Endothelial cell of umbilical vein (primary cell): ENCODE measurements at regions not wholly inside any gene's neighbourhood (a gene's known extent, or its start where the extent isn't known, plus 50 kb on each side); places are given as distances from the start of the nearest gene placed in this dataset.

Experiments used
- BruUV-seq: library from RNA; stranded (reverse); fragments of 400-500 nt; replicated peaks from 2 replicates; lab custom pipeline; 2021; lab: Mats Ljungman, UMichigan
- CTCF ChIA-PET: fragments of 300-600, 350-600 bp; sonication (Branson Sonifier 250); formaldehyde crosslinking; loops from one replicate; lab custom pipeline; 2021; ENCODE audit warnings: antibody characterized with exemption, inconsistent platforms; lab: Charles Lee
- POLR2A ChIA-PET: fragments of 300-600, 350-600 bp; sonication (Branson Sonifier 250); formaldehyde crosslinking; loops from one replicate; lab custom pipeline; 2021; ENCODE audit warnings: antibody characterized with exemption, inconsistent platforms; lab: Charles Lee
- DNase-seq: peaks from one replicate; pipeline ENCODE4 v3.0.0-alpha.2; 2011; ENCODE audit warnings: low read depth, low spot score
- FAIRE-seq: peaks from 2 replicates; lab custom pipeline; 2011; peaks lifted over from hg19 to GRCh38; lab: Jason Lieb, UNC
- H2AFZ ChIP-seq: 2 replicates; pipeline ENCODE4 v1.6.0; 2012; ENCODE audit warnings: low read depth, low read length, control low read depth, inconsistent platforms
- H3K27ac ChIP-seq: 2 replicates; pipeline ENCODE4 v1.5.1; 2011; ENCODE audit warnings: low read depth, mild to moderate bottlenecking, control low read depth, low read length, moderate library complexity; ENCODE audit not compliant: insufficient read depth
- H3K27me3 ChIP-seq, 2 experiments: 2 replicates each; pipeline versions ENCODE4 v1.6.0 to v1.6.1; 2011; ENCODE audit warnings: low read length in 2 of 2, mixed read lengths in 1 of 2; ENCODE audit not compliant: control insufficient read depth in 2 of 2, insufficient read depth in 2 of 2
- H3K36me3 ChIP-seq, 2 experiments: 2 replicates in 1 of 2; 3 replicates in 1 of 2; pipeline ENCODE4 v1.5.1; 2011; ENCODE audit warnings: low read length in 2 of 2, mild to moderate bottlenecking in 1 of 2, moderate library complexity in 1 of 2; ENCODE audit not compliant: control insufficient read depth in 2 of 2, insufficient read depth in 2 of 2; ENCODE audit errors: extremely low read depth in 1 of 2
- H3K4me1 ChIP-seq: 3 replicates; pipeline ENCODE4 v1.5.1; 2011; ENCODE audit warnings: mild to moderate bottlenecking, low read length; ENCODE audit not compliant: control insufficient read depth, insufficient read depth; ENCODE audit errors: extremely low read depth
- H3K4me2 ChIP-seq: 2 replicates; pipeline ENCODE4 v1.6.1; 2011; ENCODE audit warnings: low read length, control low read depth, mixed read lengths; ENCODE audit not compliant: insufficient read depth
- H3K4me3 ChIP-seq, 3 experiments: fragments of 200-600 bp in 1 of 3; sonication (generic), shearing (Covaris generic) in 1 of 3; replicated peaks in 1 of 3; 2 replicates each; pipeline ENCODE4 v1.5.1; 2011 to 2016; ENCODE audit warnings: control low read depth in 3 of 3, low read length in 3 of 3, mild to moderate bottlenecking in 2 of 3, inconsistent platforms in 1 of 3, low read depth in 1 of 3, moderate library complexity in 1 of 3; ENCODE audit not compliant: insufficient read depth in 1 of 3
- H3K79me2 ChIP-seq: 2 replicates; pipeline ENCODE4 v1.6.0; 2012; ENCODE audit warnings: low read length, inconsistent platforms; ENCODE audit not compliant: control insufficient read depth, insufficient read depth
- H3K9ac ChIP-seq: replicated peaks from 2 replicates; pipeline ENCODE3; 2011; ENCODE audit warnings: low read length, control low read depth; ENCODE audit not compliant: insufficient read depth; ENCODE audit errors: extremely low read depth
- H3K9me1 ChIP-seq: replicated peaks from 3 replicates; pipeline ENCODE4 v1.6.0; 2011; ENCODE audit warnings: mild to moderate bottlenecking, low read length; ENCODE audit not compliant: control insufficient read depth, insufficient read depth; ENCODE audit errors: extremely low read depth
- H3K9me3 ChIP-seq: replicated peaks from 2 replicates; pipeline ENCODE4 v1.5.1; 2012; ENCODE audit warnings: low read length, inconsistent platforms; ENCODE audit not compliant: control insufficient read depth, insufficient read depth
- H4K20me1 ChIP-seq: replicated peaks from 2 replicates; pipeline ENCODE3; 2011; ENCODE audit warnings: mild to moderate bottlenecking, low read length; ENCODE audit not compliant: control insufficient read depth, insufficient read depth; ENCODE audit errors: extremely low read depth
- CTCF ChIP-seq, 2 donors: IDR thresholded peaks; 1 replicate in 1 of 2; 2 replicates in 1 of 2; pipeline ENCODE4 v1.5.1; 2011; ENCODE audit warnings: low read length in 2 of 2, mild to moderate bottlenecking in 2 of 2, moderate library complexity in 2 of 2, control low read depth in 1 of 2, inconsistent platforms in 1 of 2, low read depth in 1 of 2; ENCODE audit not compliant: insufficient read depth in 1 of 2; ENCODE audit errors: extremely low read depth in 1 of 2
- EZH2 ChIP-seq: IDR thresholded peaks from 2 replicates; pipeline ENCODE4 v1.6.1; 2012; ENCODE audit warnings: borderline replicate concordance, low read depth, mild to moderate bottlenecking, moderate library complexity, low read length, inconsistent platforms; ENCODE audit not compliant: severe bottlenecking
- GATA2 ChIP-seq: IDR thresholded peaks from 2 replicates; pipeline ENCODE4 v1.7.0; 2011; ENCODE audit warnings: low read depth, mild to moderate bottlenecking, moderate library complexity, mixed read lengths, low read length; ENCODE audit not compliant: insufficient read length, insufficient read depth
- JUN ChIP-seq: IDR thresholded peaks from 2 replicates; pipeline ENCODE4 v1.6.1; 2011; ENCODE audit warnings: borderline replicate concordance, low read depth; ENCODE audit not compliant: insufficient read length, insufficient read depth
- MAX ChIP-seq: IDR thresholded peaks from 2 replicates; pipeline ENCODE4 v1.6.1; 2011; ENCODE audit not compliant: insufficient read depth, insufficient read length
- MYC ChIP-seq: IDR thresholded peaks from one replicate; pipeline ENCODE4 v1.6.1; 2011; ENCODE audit warnings: mild to moderate bottlenecking, low read depth, low read length
- POLR2A ChIP-seq: IDR thresholded peaks from 2 replicates; pipeline ENCODE4 v1.6.1; 2012; ENCODE audit warnings: low read depth, mild to moderate bottlenecking, control low read depth, low read length
- POLR2AphosphoS5 ChIP-seq: IDR thresholded peaks from 2 replicates; pipeline ENCODE4 v1.6.1; 2012; ENCODE audit warnings: low read depth, mild to moderate bottlenecking, control low read depth, low read length, moderate library complexity; ENCODE audit not compliant: insufficient read depth
- dilution Hi-C: fragments of 300-500 bp; cut with MboI; formaldehyde crosslinking; loops from one replicate; pipeline ENCODE4 v1.15.0; 2019; ENCODE audit warnings: low sequenced_read_pairs; ENCODE audit not compliant: extremely low pct_ligation_motif_present
- intact Hi-C: fragments of 100-400 bp; cut with micrococcal nuclease; formaldehyde crosslinking; loops from one replicate; pipeline ENCODE4 v1.10.0; 2022

- H3K9me1 ChIP-seq, result no peaks in the 10 kb centered on the region
- no peak for FAIRE-seq
- no peak overlapping the region for H3K27ac ChIP-seq
- DNase-seq, result no peak
- H3K36me3 ChIP-seq, result no peaks in the 10 kb centered on the region
- H3K4me2 ChIP-seq, result no peak overlapping the region
- intact Hi-C loops (no loop called here), dilution Hi-C loops (no loop called here)
- no peak overlapping the region for H3K9ac ChIP-seq
- no peaks in the 10 kb centered on the region for H3K4me1 ChIP-seq
- no peaks in the 10 kb centered on the region for H3K9me3 ChIP-seq
- no peak overlapping the region for H3K4me3 ChIP-seq
- H2AFZ ChIP-seq, result no peak overlapping the region
- TF ChIP-seq POLR2A, result no peak
- no peak for TF ChIP-seq MYC
- no peak for TF ChIP-seq EZH2
- no peak for TF ChIP-seq JUN
- no peak for TF ChIP-seq MAX
- no peak for TF ChIP-seq GATA2
- TF ChIP-seq CTCF (IDR thresholded peaks at IDR 0.05; ENCODE audit: extremely low read depth in 1 of 2, insufficient read depth in 1 of 2, low read depth in 1 of 2, low read length in 2 of 2), result no peak
- TF ChIP-seq POLR2AphosphoS5, result no peak
- no peaks in the 10 kb centered on the region for H4K20me1 ChIP-seq
- POLR2A ChIA-PET, result no interaction called here
- CTCF ChIA-PET, result no interaction called here
- no peaks in the 10 kb centered on the region for H3K27me3 ChIP-seq
- BruUV-seq, result no TSS peak
- no peaks in the 10 kb centered on the region for H3K79me2 ChIP-seq
Measured at GRCh38 chr4:13829457-13829856, 201.9 kb upstream of the BOD1L1 start.
